Activated CD4-positive, alpha-beta T cell treated with anti-CD3 and anti-CD28 coated beads for 36 hours (primary cell): ENCODE measurements at regions not wholly inside any gene's neighbourhood (a gene's known extent, or its start where the extent isn't known, plus 50 kb on each side); places are given as distances from the start of the nearest gene placed in this dataset.

Experiments used
- ATAC-seq: fragments of 200-7000 bp; cut with Tn5 transposase; one replicate; pipeline ENCODE4 v1.10.0; 2021; ENCODE audit warnings: mild to moderate bottlenecking, moderate library complexity
- CTCF ChIA-PET: fragments of 350-600 bp; sonication (Branson Sonifier 250); formaldehyde crosslinking; loops from one replicate; lab custom pipeline; 2021; ENCODE audit warnings: antibody characterized with exemption; lab: Charles Lee
- POLR2A ChIA-PET: fragments of 350-600 bp; sonication (Branson Sonifier 250); formaldehyde crosslinking; loops from one replicate; lab custom pipeline; 2021; ENCODE audit warnings: antibody characterized with exemption, inconsistent platforms; lab: Charles Lee
- DNase-seq: peaks from one replicate; pipeline ENCODE4 v3.0.0-alpha.2; 2020
- H3K27ac Mint-ChIP-seq: one replicate; pipeline ENCODE4 v1.8.0; 2021; ENCODE audit warnings: mixed read lengths
- H3K27me3 Mint-ChIP-seq: one replicate; pipeline ENCODE4 v1.8.0; 2021; ENCODE audit warnings: mixed read lengths
- H3K36me3 Mint-ChIP-seq: one replicate; pipeline ENCODE4 v1.8.0; 2021; ENCODE audit warnings: low read depth, mixed read lengths
- H3K4me1 Mint-ChIP-seq: one replicate; pipeline ENCODE4 v1.8.0; 2021; ENCODE audit warnings: mixed read lengths
- H3K4me3 Mint-ChIP-seq: one replicate; pipeline ENCODE4 v1.8.0; 2021; ENCODE audit warnings: mild to moderate bottlenecking, moderate library complexity, mixed read lengths
- H3K9me3 Mint-ChIP-seq: one replicate; pipeline ENCODE4 v1.8.0; 2021; ENCODE audit warnings: low read depth, mixed read lengths
- intact Hi-C, 2 experiments: fragments of 100-400 bp; cut with DNase I in 1 of 2; cut with micrococcal nuclease in 1 of 2; formaldehyde crosslinking; loops; one replicate each; pipeline versions ENCODE4 v1.14.2 to v1.15.1; 2022 to 2024; cut with DNase I, micrococcal nuclease

DNA sequence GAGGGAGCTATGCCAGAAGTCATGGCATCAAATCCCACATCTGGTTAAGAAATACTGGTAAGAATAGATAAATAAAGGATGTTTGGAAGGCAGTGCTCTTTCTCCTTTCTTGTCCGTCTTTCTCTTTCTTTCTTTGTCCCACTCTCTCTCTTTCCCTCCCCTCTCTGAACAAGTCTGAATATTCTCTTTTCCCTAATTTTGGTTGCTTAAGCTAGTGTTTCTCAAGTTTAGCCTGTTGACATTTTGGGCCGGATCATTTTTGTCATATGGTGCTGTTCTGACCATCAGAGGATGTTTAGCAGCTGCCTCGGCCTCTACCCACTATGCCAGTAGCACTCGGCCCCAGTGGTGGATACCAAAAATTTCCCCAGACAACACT, 405.3 kb upstream of the C2CD4B start:
- intact Hi-C loops: no loop called here
- DNase-seq (no peak), ATAC-seq (no peak)
- ChIA-PET POLR2A (no interaction called here), CTCF (no interaction called here)
- Mint-ChIP-seq H3K4me3 (no peak overlapping the region), H3K36me3 (no peaks in the 10 kb centered on the region), H3K27ac (no peak overlapping the region), H3K4me1 (no peaks in the 10 kb centered on the region), H3K27me3 (peaks cover 15% of the 10 kb centered on the region), H3K9me3 (no peaks in the 10 kb centered on the region)

DNA sequence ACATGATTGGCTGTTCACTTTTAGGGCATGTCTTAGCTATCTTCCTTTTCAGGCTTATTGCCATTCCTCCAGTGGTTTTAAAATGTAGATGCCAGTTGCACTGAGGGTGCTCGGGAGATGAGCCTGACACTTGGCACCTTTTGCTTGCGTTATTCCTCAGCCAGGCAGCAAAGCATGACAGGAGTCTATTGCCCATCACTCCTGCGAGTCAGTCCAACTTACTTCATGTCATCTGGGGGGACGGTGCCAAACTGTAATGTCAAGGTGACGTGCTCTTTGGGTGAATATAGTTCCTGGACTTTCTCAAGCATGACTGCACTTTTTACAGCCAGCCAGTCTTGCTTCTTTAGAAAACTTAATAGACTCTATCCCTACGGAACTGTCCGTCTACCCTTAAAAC, 406.0 kb upstream of the C2CD4B start:
- Mint-ChIP-seq H3K36me3 (no peaks in the 10 kb centered on the region), H3K9me3 (no peaks in the 10 kb centered on the region), H3K4me3 (no peak overlapping the region), H3K4me1 (no peaks in the 10 kb centered on the region), H3K27ac (no peak overlapping the region), H3K27me3 (peaks cover 14% of the 10 kb centered on the region)
- POLR2A ChIA-PET: no interaction called here
- DNase-seq (no peak), ATAC-seq (no peak)
- CTCF ChIA-PET: no interaction called here
- intact Hi-C loops: no loop called here

DNA sequence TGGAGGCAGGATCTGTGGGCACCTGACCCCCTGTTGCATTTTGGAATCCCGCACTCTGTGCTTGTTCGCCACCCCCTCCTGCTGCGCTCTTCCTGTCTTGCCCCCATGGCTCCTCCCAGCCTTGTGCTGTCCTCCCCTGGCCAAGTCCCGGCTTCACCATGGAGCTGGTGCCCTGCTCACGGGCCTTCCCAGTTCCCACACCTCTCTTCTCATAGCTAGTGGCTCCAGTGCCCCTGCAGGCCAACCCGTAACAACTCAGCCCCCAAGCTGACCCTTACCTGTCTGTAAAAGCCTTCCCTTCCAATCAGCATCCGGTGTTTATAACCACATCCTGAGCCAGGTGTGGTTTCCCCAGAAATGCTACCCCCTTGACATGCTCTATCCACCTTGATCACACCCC, 407.7 kb upstream of the C2CD4B start:
- intact Hi-C loops: no loop called here
- ChIA-PET POLR2A (no interaction called here), CTCF (no interaction called here)
- no peak overlapping the region for H3K27ac Mint-ChIP-seq
- no peaks in the 10 kb centered on the region for H3K9me3 Mint-ChIP-seq
- H3K27me3 Mint-ChIP-seq: peaks cover 20% of the 10 kb centered on the region
- no peaks in the 10 kb centered on the region for H3K4me1 Mint-ChIP-seq
- no peak overlapping the region for H3K4me3 Mint-ChIP-seq
- ATAC-seq (no peak), DNase-seq (no peak)
- H3K36me3 Mint-ChIP-seq: no peaks in the 10 kb centered on the region

DNA sequence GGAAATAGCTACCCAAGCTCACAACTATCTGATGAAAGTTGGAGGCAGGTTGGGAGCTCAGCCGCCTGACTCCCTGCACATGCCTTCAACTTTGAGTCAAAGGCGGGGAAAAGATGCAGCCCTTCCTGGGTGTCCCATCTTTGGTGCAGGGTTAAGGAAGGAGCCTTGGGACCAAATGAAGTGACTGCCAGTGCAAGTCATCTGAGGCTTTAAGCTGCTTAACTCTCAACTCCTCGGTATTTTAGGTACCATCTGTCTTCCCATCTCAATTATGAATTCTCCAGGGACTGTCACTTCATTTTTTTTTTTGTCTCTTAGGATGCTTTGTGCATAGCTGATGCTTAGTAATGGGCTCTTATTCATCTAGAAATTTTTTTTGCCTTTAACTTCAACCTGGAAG, 408.8 kb upstream of the C2CD4B start:
- H3K27ac Mint-ChIP-seq: no peak overlapping the region
- POLR2A ChIA-PET: interaction anchor here (0.5 kb wide), 1 partner anchor 123 kb away, joined by 4 read pairs; no protein-coding TSS in a partner anchor
- no peaks in the 10 kb centered on the region for H3K4me1 Mint-ChIP-seq
- H3K4me3 Mint-ChIP-seq: no peak overlapping the region
- H3K36me3 Mint-ChIP-seq: no peaks in the 10 kb centered on the region
- no peak for DNase-seq
- H3K9me3 Mint-ChIP-seq: no peaks in the 10 kb centered on the region
- no peak for ATAC-seq
- peaks cover 20% of the 10 kb centered on the region for H3K27me3 Mint-ChIP-seq
- intact Hi-C loops: no loop called here
- CTCF ChIA-PET: no interaction called here

DNA sequence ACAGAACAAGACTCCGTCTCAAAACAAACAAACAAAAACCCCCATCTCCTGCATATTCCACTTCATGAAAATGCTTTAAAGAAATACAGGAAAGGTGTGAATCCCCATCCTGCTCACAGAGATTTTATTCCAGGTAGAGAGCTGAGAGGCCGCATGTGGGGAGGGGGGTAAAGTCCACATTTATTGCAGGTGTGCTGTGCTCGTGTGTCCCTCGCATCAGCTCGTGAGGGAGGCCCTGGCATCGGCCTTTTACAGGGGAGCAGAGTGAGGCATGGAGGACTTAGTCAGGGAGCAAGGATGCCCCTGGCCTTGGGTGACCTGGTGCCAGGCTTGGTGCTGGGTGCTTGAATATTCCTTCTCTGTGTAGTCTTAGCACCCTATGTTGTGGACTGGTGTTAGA, 413.5 kb upstream of the C2CD4B start:
- H3K9me3 Mint-ChIP-seq: no peaks in the 10 kb centered on the region
- H3K4me1 Mint-ChIP-seq: no peaks in the 10 kb centered on the region
- H3K27ac Mint-ChIP-seq: no peak overlapping the region
- DNase-seq (no peak), ATAC-seq (no peak)
- ChIA-PET POLR2A (no interaction called here), CTCF (no interaction called here)
- intact Hi-C loops: no loop called here
- no peak overlapping the region for H3K4me3 Mint-ChIP-seq
- H3K27me3 Mint-ChIP-seq: peaks cover 16% of the 10 kb centered on the region
- no peaks in the 10 kb centered on the region for H3K36me3 Mint-ChIP-seq

DNA sequence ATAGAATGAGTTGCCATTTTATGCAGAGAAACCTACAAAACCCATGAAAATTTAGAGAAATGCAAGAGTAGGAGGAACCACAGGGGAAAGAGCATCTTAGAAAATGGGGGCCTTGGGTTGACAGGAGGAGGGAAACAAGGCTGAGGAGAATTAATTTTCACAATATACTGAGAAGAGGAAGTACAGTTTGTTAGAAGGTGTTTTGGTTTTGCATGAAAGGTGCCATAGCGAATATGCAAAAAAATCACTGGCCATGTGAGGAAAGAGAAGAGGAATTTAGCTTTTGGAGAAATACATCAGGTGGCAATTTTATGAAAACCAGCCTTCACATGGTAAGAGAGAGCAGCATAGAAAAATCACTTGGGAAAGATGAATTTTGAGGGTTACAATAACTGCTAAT, 413.9 kb upstream of the C2CD4B start:
- intact Hi-C loops: no loop called here
- ChIA-PET POLR2A (no interaction called here), CTCF (no interaction called here)

DNA sequence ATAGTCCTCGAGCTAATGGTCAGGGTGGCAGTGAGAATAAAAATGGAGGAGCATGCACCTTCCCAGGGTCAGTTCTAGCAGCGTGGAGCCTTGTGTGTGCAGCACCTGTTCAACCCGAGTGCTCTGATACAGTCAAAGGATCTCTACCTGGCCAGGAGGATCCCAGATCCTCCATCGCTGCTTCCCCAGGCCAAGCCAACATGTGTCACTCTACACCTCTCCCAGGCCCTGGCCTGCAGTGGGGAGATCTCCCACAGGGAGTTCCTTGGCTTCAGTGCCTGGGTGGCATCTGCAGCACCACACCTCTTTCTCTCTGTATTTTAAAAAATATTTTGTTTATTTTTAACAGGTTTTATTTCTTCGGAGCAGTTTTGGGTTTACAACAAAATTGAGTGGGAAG, 414.8 kb upstream of the C2CD4B start:
- no peaks in the 10 kb centered on the region for H3K9me3 Mint-ChIP-seq
- CTCF ChIA-PET: interaction anchor here (0.9 kb wide), 1 partner anchor 163 kb away, joined by 3 read pairs; no protein-coding TSS in a partner anchor
- H3K27me3 Mint-ChIP-seq: peaks cover 15% of the 10 kb centered on the region
- DNase-seq (no peak), ATAC-seq (no peak)
- no peaks in the 10 kb centered on the region for H3K36me3 Mint-ChIP-seq
- POLR2A ChIA-PET: no interaction called here
- H3K27ac Mint-ChIP-seq: no peak overlapping the region
- intact Hi-C loops: no loop called here
- no peak overlapping the region for H3K4me3 Mint-ChIP-seq
- no peaks in the 10 kb centered on the region for H3K4me1 Mint-ChIP-seq

More for the DNA sequence above, 413.9 kb upstream of the C2CD4B start:
- peaks cover 16% of the 10 kb centered on the region for H3K27me3 Mint-ChIP-seq
- H3K36me3 Mint-ChIP-seq: no peaks in the 10 kb centered on the region
- no peak overlapping the region for H3K4me3 Mint-ChIP-seq
- DNase-seq (no peak), ATAC-seq (no peak)
- H3K4me1 Mint-ChIP-seq: no peaks in the 10 kb centered on the region
- no peaks in the 10 kb centered on the region for H3K9me3 Mint-ChIP-seq
- no peak overlapping the region for H3K27ac Mint-ChIP-seq

DNA sequence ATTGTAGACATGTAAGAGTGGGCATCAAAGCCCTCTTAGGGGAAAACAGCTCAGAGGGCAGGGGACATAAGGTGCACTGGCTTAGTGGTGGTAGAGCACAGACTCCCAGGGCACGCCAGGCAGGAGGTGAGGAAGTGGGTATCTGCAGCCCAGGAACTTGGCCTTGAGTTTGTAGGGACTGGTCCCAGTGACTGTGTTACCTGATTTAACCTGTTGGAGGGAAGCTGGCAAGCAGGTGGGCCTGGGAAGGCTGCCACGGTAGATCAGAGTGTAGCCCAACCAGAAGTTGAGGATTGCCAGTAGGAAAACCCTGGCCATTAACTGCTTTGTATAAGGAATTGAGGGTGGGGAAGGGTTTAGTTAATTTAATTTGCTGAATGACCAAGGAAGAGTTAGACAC, 417.5 kb upstream of the C2CD4B start:
- no peak overlapping the region for H3K27ac Mint-ChIP-seq
- no peaks in the 10 kb centered on the region for H3K36me3 Mint-ChIP-seq
- ATAC-seq: no peak
- intact Hi-C loops: no loop called here
- H3K4me1 Mint-ChIP-seq: no peaks in the 10 kb centered on the region
- H3K27me3 Mint-ChIP-seq: peaks cover 9% of the 10 kb centered on the region
- no peak overlapping the region for H3K4me3 Mint-ChIP-seq
- H3K9me3 Mint-ChIP-seq: no peaks in the 10 kb centered on the region
- no peak for DNase-seq
- ChIA-PET CTCF (no interaction called here), POLR2A (no interaction called here)

DNA sequence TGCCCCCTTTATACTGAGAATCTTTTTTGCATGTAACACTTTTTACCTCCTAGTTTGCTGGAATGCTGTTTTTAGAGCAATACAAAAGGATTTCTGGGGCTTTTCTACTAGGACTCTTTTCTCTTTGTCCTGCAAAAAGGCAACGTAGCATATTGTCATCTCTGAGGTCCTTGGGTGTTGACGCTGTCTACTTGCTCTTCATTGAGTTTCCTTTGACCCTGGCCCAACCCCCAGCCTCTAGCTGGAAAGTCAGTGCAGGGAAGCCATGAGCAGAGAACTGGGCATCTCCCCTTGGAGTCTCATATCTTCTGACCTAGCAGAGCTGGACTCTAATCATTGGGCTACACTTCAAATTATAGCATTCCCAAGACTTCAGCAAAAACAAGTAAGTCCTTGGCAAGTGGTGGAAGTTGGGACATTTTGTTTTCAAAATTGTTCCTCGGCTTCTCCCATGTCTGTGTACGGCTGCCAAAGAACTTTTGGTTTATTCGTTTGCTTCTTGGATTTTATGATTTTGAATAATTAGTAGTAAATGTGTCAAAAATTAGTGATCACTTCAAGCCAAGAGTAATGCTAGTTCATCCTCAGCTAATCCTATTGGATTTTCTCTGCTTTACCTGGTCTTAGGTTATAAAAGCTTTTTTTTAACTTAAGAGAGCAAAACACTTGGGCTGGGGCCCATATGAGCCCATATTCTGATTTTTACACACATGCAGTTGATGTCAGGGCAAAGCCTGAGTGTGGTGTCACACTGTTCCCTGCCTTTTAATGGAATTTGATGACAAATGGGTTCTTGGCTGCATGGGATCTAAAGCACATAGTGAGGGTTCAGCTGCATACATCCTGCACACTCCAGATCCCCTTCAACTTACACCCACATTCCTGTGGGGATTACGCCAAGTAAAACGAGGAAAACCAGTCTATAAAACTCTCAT, 419.5 kb upstream of the C2CD4B start:
- Mint-ChIP-seq H3K4me3 (no peak overlapping the region), H3K4me1 (no peaks in the 10 kb centered on the region), H3K27me3 (peaks cover 7% of the 10 kb centered on the region), H3K36me3 (no peaks in the 10 kb centered on the region), H3K9me3 (no peaks in the 10 kb centered on the region), H3K27ac (no peak overlapping the region)
- no peak for ATAC-seq
- no peak for DNase-seq
- CTCF ChIA-PET: interaction anchor here (1.1 kb wide), 1 partner anchor 11 kb away, joined by 4 read pairs; no protein-coding TSS in a partner anchor
- POLR2A ChIA-PET: no interaction called here
- intact Hi-C loops: no loop called here

DNA sequence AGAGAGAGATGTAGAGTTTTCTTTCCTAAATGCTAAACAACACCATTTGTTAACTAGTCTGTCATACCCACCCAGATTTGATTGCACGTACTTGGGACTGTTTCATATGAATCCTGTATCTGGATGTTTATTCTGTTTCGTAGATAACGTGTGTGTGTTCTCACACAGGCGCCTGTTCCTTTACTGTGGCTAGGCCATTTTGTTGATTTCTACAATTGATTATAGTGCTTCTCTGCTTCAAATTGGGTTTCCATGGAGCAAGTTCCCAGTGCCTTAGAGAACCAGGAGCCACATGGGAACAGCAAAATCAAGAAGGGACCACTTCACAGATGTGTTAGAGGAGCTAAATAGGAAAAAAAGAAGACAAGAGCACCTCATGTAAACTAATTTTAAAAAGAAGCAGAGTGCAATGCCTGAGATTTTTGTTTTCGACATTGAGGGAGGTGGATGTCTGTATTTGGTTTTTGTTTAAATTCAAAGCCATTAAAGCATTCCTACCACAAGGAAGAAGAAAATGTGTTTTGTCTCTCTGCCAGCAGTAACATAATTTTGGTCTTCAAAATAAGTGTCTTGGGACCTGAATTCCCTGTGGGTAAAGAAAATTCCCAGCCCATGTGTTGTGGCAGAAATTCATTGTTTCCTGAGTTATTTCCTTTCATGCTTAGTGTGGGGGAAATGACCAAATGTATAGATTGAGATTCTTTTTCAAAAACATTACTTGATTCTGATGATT, 424.0 kb upstream of the C2CD4B start:
- H3K4me1 Mint-ChIP-seq: no peaks in the 10 kb centered on the region
- CTCF ChIA-PET: no interaction called here
- H3K9me3 Mint-ChIP-seq: no peaks in the 10 kb centered on the region
- POLR2A ChIA-PET: no interaction called here
- H3K36me3 Mint-ChIP-seq: no peaks in the 10 kb centered on the region
- DNase-seq: no peak
- peaks cover 10% of the 10 kb centered on the region for H3K27me3 Mint-ChIP-seq
- no peak overlapping the region for H3K27ac Mint-ChIP-seq
- intact Hi-C loops: no loop called here
- ATAC-seq: no peak
- no peak overlapping the region for H3K4me3 Mint-ChIP-seq

DNA sequence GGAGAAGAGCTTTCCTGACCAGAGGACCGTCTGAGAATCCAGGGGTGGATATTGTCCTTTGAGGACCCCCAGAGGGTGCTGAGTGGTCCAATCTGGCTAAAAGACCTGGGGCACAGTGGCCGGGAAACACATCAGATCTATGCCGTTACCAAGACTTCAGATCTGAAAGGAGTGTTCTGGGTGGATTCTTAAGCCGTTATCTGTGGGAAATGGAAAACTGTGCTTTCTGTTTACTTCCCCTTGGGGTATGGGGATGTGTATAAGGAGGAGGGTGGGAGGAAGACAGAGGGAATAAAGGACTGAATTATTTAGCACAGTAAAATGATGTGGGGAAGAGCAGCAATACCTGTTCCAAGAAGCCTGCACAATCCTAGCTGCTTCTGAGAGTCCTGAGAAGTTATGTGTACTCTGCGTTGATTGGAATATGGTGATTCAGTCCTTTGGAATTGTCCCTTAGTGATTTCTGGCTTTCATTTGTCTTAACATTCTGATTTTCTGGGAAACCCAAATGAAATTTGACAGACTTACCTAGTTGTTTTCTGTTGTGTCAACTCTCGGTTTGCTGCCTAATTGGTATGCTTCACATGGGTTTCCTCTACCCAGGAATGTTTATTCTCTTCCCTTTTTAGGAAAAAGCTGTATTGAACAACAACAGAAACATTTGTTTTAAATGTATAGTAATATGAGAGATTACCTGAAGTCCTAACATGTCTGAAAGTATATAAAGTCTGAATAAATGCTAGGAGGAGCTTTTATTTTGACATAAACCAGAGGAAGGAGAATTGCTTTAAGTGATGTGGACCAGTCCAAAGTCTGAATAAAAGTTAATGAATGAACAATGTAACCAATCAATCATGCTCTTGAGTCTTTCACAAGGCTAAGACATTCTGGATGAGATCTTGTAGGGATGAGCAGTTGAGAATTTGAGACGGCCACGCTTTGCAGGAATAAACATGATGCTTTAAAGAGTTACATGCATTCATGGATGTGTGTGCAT, 427.1 kb upstream of the C2CD4B start:
- Mint-ChIP-seq H3K36me3 (no peaks in the 10 kb centered on the region), H3K27ac (no peak overlapping the region), H3K4me1 (no peaks in the 10 kb centered on the region), H3K27me3 (peaks cover 19% of the 10 kb centered on the region), H3K9me3 (no peaks in the 10 kb centered on the region), H3K4me3 (no peak overlapping the region)
- intact Hi-C loops: no loop called here
- no peak for DNase-seq
- POLR2A ChIA-PET: no interaction called here
- ATAC-seq: no peak
- CTCF ChIA-PET: no interaction called here
